Astrocyte (in vitro differentiated cells and primary cell): ENCODE measurements at regions not wholly inside any gene's neighbourhood (a gene's known extent, or its start where the extent isn't known, plus 50 kb on each side); places are given as distances from the start of the nearest gene placed in this dataset.

Experiments used
- DNase-seq: peaks from one replicate; pipeline ENCODE4 v3.0.0-alpha.2; 2010; ENCODE audit warnings: low read depth
- FAIRE-seq: peaks from 2 replicates; lab custom pipeline; 2011; peaks lifted over from hg19 to GRCh38; lab: Jason Lieb, UNC
- H2AFZ ChIP-seq: 2 replicates; pipeline ENCODE4 v1.6.0; 2012; ENCODE audit warnings: low read depth, low read length, inconsistent platforms
- H3K27ac ChIP-seq: 2 replicates; pipeline ENCODE4 v1.5.1; 2011; ENCODE audit warnings: low read depth, low read length, inconsistent platforms
- H3K27me3 ChIP-seq: 2 replicates; pipeline ENCODE4 v1.6.0; 2011; ENCODE audit warnings: low read length, inconsistent platforms; ENCODE audit not compliant: insufficient read depth
- H3K36me3 ChIP-seq: 2 replicates; pipeline ENCODE4 v1.5.1; 2011; ENCODE audit warnings: low read length, inconsistent platforms; ENCODE audit not compliant: insufficient read depth
- H3K4me1 ChIP-seq: 2 replicates; pipeline ENCODE4 v1.5.1; 2011; ENCODE audit warnings: low read length, inconsistent platforms; ENCODE audit not compliant: insufficient read depth
- H3K4me2 ChIP-seq: 2 replicates; pipeline ENCODE4 v1.6.0; 2012; ENCODE audit warnings: low read length, inconsistent platforms
- H3K4me3 ChIP-seq: 2 replicates; pipeline ENCODE4 v1.5.1; 2011; ENCODE audit warnings: low read depth, mild to moderate bottlenecking, low read length, inconsistent platforms; ENCODE audit not compliant: insufficient read depth
- H3K79me2 ChIP-seq: 2 replicates; pipeline ENCODE4 v1.6.0; 2012; ENCODE audit warnings: mild to moderate bottlenecking, low read length, inconsistent platforms; ENCODE audit not compliant: insufficient read depth
- H3K9ac ChIP-seq: 2 replicates; pipeline ENCODE4 v1.6.0; 2012; ENCODE audit warnings: mild to moderate bottlenecking, low read length, inconsistent platforms
- H3K9me3 ChIP-seq: 2 replicates; pipeline ENCODE4 v1.5.1; 2012; ENCODE audit warnings: low read depth, mild to moderate bottlenecking, low read length, inconsistent platforms; ENCODE audit not compliant: insufficient read depth
- H4K20me1 ChIP-seq: 2 replicates; pipeline ENCODE4 v1.6.0; 2012; ENCODE audit warnings: low read length, inconsistent platforms; ENCODE audit not compliant: insufficient read depth
- H3K27ac Mint-ChIP-seq: one replicate; pipeline ENCODE4 v1.8.0; 2021; ENCODE audit warnings: mild to moderate bottlenecking, mixed read lengths; ENCODE audit not compliant: unreplicated experiment
- H3K27me3 Mint-ChIP-seq: one replicate; pipeline ENCODE4 v1.8.0; 2021; ENCODE audit warnings: low read depth, mixed read lengths; ENCODE audit not compliant: unreplicated experiment
- H3K36me3 Mint-ChIP-seq: one replicate; pipeline ENCODE4 v1.8.0; 2021; ENCODE audit warnings: low read depth, mixed read lengths; ENCODE audit not compliant: unreplicated experiment
- H3K4me1 Mint-ChIP-seq: one replicate; pipeline ENCODE4 v1.8.0; 2021; ENCODE audit warnings: low read depth, mixed read lengths; ENCODE audit not compliant: unreplicated experiment
- H3K4me3 Mint-ChIP-seq: one replicate; pipeline ENCODE4 v1.8.0; 2021; ENCODE audit warnings: mild to moderate bottlenecking, moderate library complexity, mixed read lengths; ENCODE audit not compliant: unreplicated experiment
- H3K9me3 Mint-ChIP-seq: one replicate; pipeline ENCODE4 v1.8.0; 2021; ENCODE audit warnings: mild to moderate bottlenecking, mixed read lengths; ENCODE audit not compliant: unreplicated experiment
- EZH2 ChIP-seq: IDR thresholded peaks from 2 replicates; pipeline ENCODE4 v1.6.1; 2012; ENCODE audit warnings: mild to moderate bottlenecking, low read length, inconsistent platforms; ENCODE audit not compliant: insufficient read depth
- TF ChIP-seq, protein P1 (sequence below): IDR thresholded peaks from 2 replicates; pipeline ENCODE4 v1.5.1; 2011; ENCODE audit warnings: low read depth, mild to moderate bottlenecking, inconsistent platforms, low read length, moderate library complexity; ENCODE audit not compliant: insufficient read depth

DNA sequence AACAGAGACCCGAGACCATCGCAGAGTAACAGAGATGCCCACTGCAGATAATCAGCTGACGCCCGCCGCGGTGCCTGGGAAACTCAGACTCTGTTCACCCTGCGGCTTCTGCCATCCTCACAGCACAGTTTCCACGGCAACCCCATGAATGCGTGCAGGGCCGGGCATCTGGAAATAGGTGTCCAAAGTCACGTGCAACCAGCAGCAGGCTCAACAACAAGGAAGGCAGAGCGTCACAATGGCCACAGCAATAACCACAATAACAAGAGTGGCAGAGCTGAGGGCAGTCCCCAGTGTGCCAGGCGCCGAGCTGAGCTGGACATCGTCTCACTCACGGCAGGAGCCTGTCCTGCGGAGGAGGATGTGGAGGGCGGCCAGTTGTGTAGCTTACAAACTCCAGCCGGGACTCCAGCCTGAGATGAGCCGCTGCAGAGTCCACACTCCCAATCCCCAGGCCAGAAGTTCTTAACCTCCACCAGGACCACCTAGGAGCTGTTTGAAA, 102.0 kb downstream of the CRYAA start:
- Histone ChIP-seq H3K4me2 (no peak overlapping the region), H3K27me3 (peaks cover 30% of the 10 kb centered on the region), H3K9me3 (no peaks in the 10 kb centered on the region), H2AFZ (no peak overlapping the region), H3K27ac (no peak overlapping the region), H3K36me3 (no peaks in the 10 kb centered on the region), H3K4me1 (peaks cover 3% of the 10 kb centered on the region), H3K9ac (no peak overlapping the region), H4K20me1 (no peaks in the 10 kb centered on the region), H3K79me2 (no peaks in the 10 kb centered on the region), H3K4me3 (no peak overlapping the region)
- no peaks in the 10 kb centered on the region for H3K4me1 Mint-ChIP-seq
- FAIRE-seq, result no peak
- H3K27ac Mint-ChIP-seq, result no peak overlapping the region
- no peaks in the 10 kb centered on the region for H3K9me3 Mint-ChIP-seq
- DNase-seq, result no peak
- H3K36me3 Mint-ChIP-seq, result no peaks in the 10 kb centered on the region
- H3K4me3 Mint-ChIP-seq, result no peak overlapping the region
- TF ChIP-seq, protein P1, sequence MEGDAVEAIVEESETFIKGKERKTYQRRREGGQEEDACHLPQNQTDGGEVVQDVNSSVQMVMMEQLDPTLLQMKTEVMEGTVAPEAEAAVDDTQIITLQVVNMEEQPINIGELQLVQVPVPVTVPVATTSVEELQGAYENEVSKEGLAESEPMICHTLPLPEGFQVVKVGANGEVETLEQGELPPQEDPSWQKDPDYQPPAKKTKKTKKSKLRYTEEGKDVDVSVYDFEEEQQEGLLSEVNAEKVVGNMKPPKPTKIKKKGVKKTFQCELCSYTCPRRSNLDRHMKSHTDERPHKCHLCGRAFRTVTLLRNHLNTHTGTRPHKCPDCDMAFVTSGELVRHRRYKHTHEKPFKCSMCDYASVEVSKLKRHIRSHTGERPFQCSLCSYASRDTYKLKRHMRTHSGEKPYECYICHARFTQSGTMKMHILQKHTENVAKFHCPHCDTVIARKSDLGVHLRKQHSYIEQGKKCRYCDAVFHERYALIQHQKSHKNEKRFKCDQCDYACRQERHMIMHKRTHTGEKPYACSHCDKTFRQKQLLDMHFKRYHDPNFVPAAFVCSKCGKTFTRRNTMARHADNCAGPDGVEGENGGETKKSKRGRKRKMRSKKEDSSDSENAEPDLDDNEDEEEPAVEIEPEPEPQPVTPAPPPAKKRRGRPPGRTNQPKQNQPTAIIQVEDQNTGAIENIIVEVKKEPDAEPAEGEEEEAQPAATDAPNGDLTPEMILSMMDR, result no peak
- peak; percentile 70 for TF ChIP-seq EZH2
- peaks cover 55% of the 10 kb centered on the region for H3K27me3 Mint-ChIP-seq

DNA sequence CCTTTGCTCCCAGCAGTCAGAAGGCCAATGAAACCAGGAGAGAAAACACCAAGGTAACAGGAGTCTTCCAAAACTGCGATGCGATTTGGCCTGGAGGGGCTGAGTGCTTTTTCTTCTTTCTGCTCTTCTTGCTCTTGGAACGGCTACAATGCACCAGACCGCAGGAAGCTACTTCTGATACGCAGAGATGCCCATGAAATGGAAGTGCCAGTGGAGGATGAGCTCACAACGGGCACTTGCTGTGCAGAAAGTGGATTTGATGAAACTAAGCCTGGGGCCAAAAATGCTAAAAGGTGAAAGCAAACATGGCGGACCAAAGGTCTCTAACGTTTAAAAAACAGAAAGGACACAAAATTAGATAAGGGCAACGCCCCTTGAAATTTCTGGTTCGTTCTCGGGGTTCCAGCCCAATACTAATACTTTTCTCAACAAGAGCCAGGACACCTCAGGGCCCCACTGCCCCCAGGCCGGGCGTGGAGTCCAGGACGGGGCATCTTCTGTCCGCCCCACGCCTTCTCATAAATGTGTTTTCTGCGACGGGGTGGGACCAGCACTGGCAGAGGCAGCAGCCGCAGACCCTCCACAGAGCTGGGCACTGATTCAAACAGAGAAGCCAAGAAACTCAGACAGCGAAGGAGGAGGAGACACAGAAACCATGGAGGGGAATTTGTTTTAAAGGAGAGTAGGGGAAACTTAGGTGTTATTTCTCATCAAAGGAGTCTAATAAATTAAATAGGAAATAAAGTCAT, 101.3 kb downstream of the CRYAA start:
- peaks cover 3% of the 10 kb centered on the region for H3K4me1 ChIP-seq
- no peaks in the 10 kb centered on the region for H3K36me3 ChIP-seq
- Mint-ChIP-seq H3K36me3 (no peaks in the 10 kb centered on the region), H3K9me3 (no peaks in the 10 kb centered on the region), H3K4me1 (no peaks in the 10 kb centered on the region), H3K27ac (no peak overlapping the region), H3K4me3 (no peak overlapping the region), H3K27me3 (peaks cover 52% of the 10 kb centered on the region)
- no peak overlapping the region for H2AFZ ChIP-seq
- no peak overlapping the region for H3K27ac ChIP-seq
- no peaks in the 10 kb centered on the region for H3K9me3 ChIP-seq
- H3K9ac ChIP-seq, result no peak overlapping the region
- no peaks in the 10 kb centered on the region for H3K79me2 ChIP-seq
- FAIRE-seq, result no peak
- H3K4me3 ChIP-seq, result no peak overlapping the region
- no peak overlapping the region for H3K4me2 ChIP-seq
- H3K27me3 ChIP-seq, result peaks cover 30% of the 10 kb centered on the region
- TF ChIP-seq, protein P1, result no peak
- no peak for TF ChIP-seq EZH2
- no peaks in the 10 kb centered on the region for H4K20me1 ChIP-seq
- DNase-seq, result no peak

DNA sequence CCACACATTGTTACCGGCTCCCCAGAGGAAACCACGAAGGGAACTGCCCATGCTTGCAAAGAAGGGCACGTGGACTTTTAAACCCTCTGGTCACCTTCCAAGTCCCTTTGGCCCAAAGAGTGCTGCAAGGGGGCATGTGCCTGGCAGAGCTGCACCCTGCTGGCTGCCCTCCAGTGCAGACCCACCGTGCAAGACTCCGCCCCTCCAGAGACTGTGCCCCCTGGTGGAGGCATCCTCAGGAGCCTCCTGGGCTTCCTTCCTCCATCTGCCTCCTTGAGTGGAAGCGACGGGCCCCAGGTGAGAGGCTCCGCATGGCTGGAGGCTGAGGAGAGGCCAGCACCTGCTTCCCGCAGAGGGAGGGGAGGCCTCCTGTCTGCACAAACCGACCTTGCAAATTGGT, 100.6 kb downstream of the CRYAA start:
- H2AFZ ChIP-seq, result no peak overlapping the region
- H3K27ac Mint-ChIP-seq, result no peak overlapping the region
- no peaks in the 10 kb centered on the region for H3K79me2 ChIP-seq
- H3K36me3 ChIP-seq, result no peaks in the 10 kb centered on the region
- DNase-seq (no peak), FAIRE-seq (no peak)
- TF ChIP-seq, protein P1, result no peak
- H3K9me3 Mint-ChIP-seq, result no peaks in the 10 kb centered on the region
- peaks cover 27% of the 10 kb centered on the region for H3K27me3 ChIP-seq
- H3K4me1 Mint-ChIP-seq, result no peaks in the 10 kb centered on the region
- no peak overlapping the region for H3K4me2 ChIP-seq
- peaks cover 50% of the 10 kb centered on the region for H3K27me3 Mint-ChIP-seq
- no peaks in the 10 kb centered on the region for H3K9me3 ChIP-seq
- H4K20me1 ChIP-seq, result no peaks in the 10 kb centered on the region
- H3K9ac ChIP-seq, result no peak overlapping the region
- peaks cover 3% of the 10 kb centered on the region for H3K4me1 ChIP-seq
- H3K36me3 Mint-ChIP-seq, result peaks cover under 1% of the 10 kb centered on the region
- H3K4me3 Mint-ChIP-seq, result no peak overlapping the region
- no peak overlapping the region for H3K27ac ChIP-seq
- no peak overlapping the region for H3K4me3 ChIP-seq
